ENCODE measurements at regions not wholly inside any gene's neighbourhood (a gene's known extent, or its start where the extent isn't known, plus 50 kb on each side); places are given as distances from the start of the nearest gene placed in this dataset.
"Not testable (repeated sequence)": the region's sequence is repeated elsewhere in the genome, so short reads cannot be mapped to it uniquely, and the experiment has no call there.

GRCh38 chr11:37199082-37199481 is 601.0 kb upstream of the RAG2 start:
- peaks cover 26% of the 10 kb centered on the region for H3K9me3 ChIP-seq
- no peaks in the 10 kb centered on the region for H3K36me3 ChIP-seq (ENCODE audit: low read depth)
- ATAC-seq (no peak), DNase-seq (no peak)
- intact Hi-C loops (cut with DNase I, micrococcal nuclease), result no loop called here
- H3K4me1 ChIP-seq (ENCODE audit: low read depth), result no peaks in the 10 kb centered on the region
- TF ChIP-seq CTCF (IDR thresholded peaks at IDR 0.05), result no peak
- H3K4me3 ChIP-seq, result no peak overlapping the region

GRCh38 chr11:37184326-37184725 is 586.3 kb upstream of the RAG2 start:
- no peak overlapping the region for H3K4me3 ChIP-seq
- peaks cover 36% of the 10 kb centered on the region for H3K9me3 ChIP-seq
- DNase-seq (no peak), ATAC-seq (no peak)
- no peak for TF ChIP-seq CTCF (IDR thresholded peaks at IDR 0.05)
- H3K36me3 ChIP-seq (ENCODE audit: low read depth), result no peaks in the 10 kb centered on the region
- intact Hi-C loops (cut with DNase I, micrococcal nuclease), result no loop called here
- no peaks in the 10 kb centered on the region for H3K4me1 ChIP-seq (ENCODE audit: low read depth)

GRCh38 chr11:37182031-37182430 is 584.0 kb upstream of the RAG2 start:
- Histone ChIP-seq H3K4me1 (ENCODE audit: low read depth) (no peaks in the 10 kb centered on the region), H3K36me3 (ENCODE audit: low read depth) (no peaks in the 10 kb centered on the region), H3K9me3 (peaks cover 32% of the 10 kb centered on the region), H3K4me3 (no peak overlapping the region)
- no peak for TF ChIP-seq CTCF (IDR thresholded peaks at IDR 0.05)
- intact Hi-C loops (cut with DNase I, micrococcal nuclease), result no loop called here
- ATAC-seq (no peak), DNase-seq (no peak)

- Histone ChIP-seq H3K4me1 (ENCODE audit: low read depth) (no peaks in the 10 kb centered on the region), H3K36me3 (ENCODE audit: low read depth) (no peaks in the 10 kb centered on the region), H3K9me3 (peaks cover 27% of the 10 kb centered on the region), H3K4me3 (no peak overlapping the region)
- TF ChIP-seq CTCF (IDR thresholded peaks at IDR 0.05), result no peak
- DNase-seq, result no peak
- ATAC-seq, result no peak
- intact Hi-C loops (cut with DNase I, micrococcal nuclease), result no loop called here
Measured at GRCh38 chr11:37177721-37178120, 579.7 kb upstream of the RAG2 start.

- no peak for DNase-seq
- Histone ChIP-seq H3K36me3 (ENCODE audit: low read depth) (no peaks in the 10 kb centered on the region), H3K4me1 (ENCODE audit: low read depth) (no peaks in the 10 kb centered on the region), H3K9me3 (peaks cover 15% of the 10 kb centered on the region), H3K4me3 (no peak overlapping the region)
- TF ChIP-seq CTCF (IDR thresholded peaks at IDR 0.05), result no peak
- intact Hi-C loops (cut with DNase I, micrococcal nuclease), result no loop called here
- ATAC-seq, result no peak
Measured at GRCh38 chr11:37171451-37171850, 573.4 kb upstream of the RAG2 start.

- intact Hi-C loops (cut with DNase I, micrococcal nuclease), result no loop called here
- ATAC-seq (no peak), DNase-seq (no peak)
- Histone ChIP-seq H3K9me3 (peaks cover 15% of the 10 kb centered on the region), H3K4me3 (no peak overlapping the region), H3K4me1 (ENCODE audit: low read depth) (no peaks in the 10 kb centered on the region), H3K36me3 (ENCODE audit: low read depth) (no peaks in the 10 kb centered on the region)
- no peak for TF ChIP-seq CTCF (IDR thresholded peaks at IDR 0.05)
Measured at GRCh38 chr11:37170311-37170710, 572.3 kb upstream of the RAG2 start.

GRCh38 chr11:37145434-37145833 is 547.4 kb upstream of the RAG2 start:
- H3K36me3 ChIP-seq (ENCODE audit: low read depth); intact Hi-C loops (cut with DNase I, micrococcal nuclease); H3K4me1 ChIP-seq (ENCODE audit: low read depth); ATAC-seq; DNase-seq; H3K4me3 ChIP-seq: not testable (repeated sequence)
- H3K9me3 ChIP-seq, result peaks cover 29% of the 10 kb centered on the region

Data from mucosa of descending colon (tissue), 3 donors.